HG02938 (cell line): ENCODE measurements at regions not wholly inside any gene's neighbourhood (a gene's known extent, or its start where the extent isn't known, plus 50 kb on each side); places are given as distances from the start of the nearest gene placed in this dataset.
"Not testable (repeated sequence)": the region's sequence is repeated elsewhere in the genome, so short reads cannot be mapped to it uniquely, and the experiment has no call there.

Experiments used
- ATAC-seq: cut with Tn5 transposase; IDR thresholded peaks from one replicate; pipeline ENCODE4 v1.9.1; 2021; ENCODE audit warnings: mild to moderate bottlenecking, moderate library complexity; ENCODE audit not compliant: unreplicated experiment

GRCh38 chr5:74388411-74388810 lies 252.1 kb downstream of the ENC1 start:
- not testable (repeated sequence) for ATAC-seq

GRCh38 chr5:74386571-74387334 lies 253.8 kb downstream of the ENC1 start:
- ATAC-seq: no peak

GRCh38 chr5:74384851-74385250 lies 255.7 kb downstream of the ENC1 start:
- ATAC-seq: no peak

- no peak for ATAC-seq
Observed at GRCh38 chr5:74382987-74383593, 257.4 kb downstream of the ENC1 start.

- no peak for ATAC-seq
Observed at GRCh38 chr5:74382123-74382855, 258.2 kb downstream of the ENC1 start.

- no peak for ATAC-seq
Observed at GRCh38 chr5:74380193-74380592, 260.3 kb downstream of the ENC1 start.

- no peak for ATAC-seq
Observed at GRCh38 chr5:74378464-74378863, 262.1 kb downstream of the ENC1 start.

GRCh38 chr5:74376187-74376586 lies 264.3 kb downstream of the ENC1 start:
- ATAC-seq: no peak

GRCh38 chr5:74375271-74375670 lies 265.3 kb downstream of the ENC1 start:
- no peak for ATAC-seq

GRCh38 chr5:74374656-74375055 lies 265.9 kb downstream of the ENC1 start:
- ATAC-seq: no peak

GRCh38 chr5:74373076-74373475 lies 267.5 kb downstream of the ENC1 start:
- ATAC-seq: no peak

GRCh38 chr5:74372502-74373064 lies 267.9 kb downstream of the ENC1 start:
- no peak for ATAC-seq

- no peak for ATAC-seq
Observed at GRCh38 chr5:74372051-74372450, 268.5 kb downstream of the ENC1 start.

GRCh38 chr5:74371621-74372020 lies 268.9 kb downstream of the ENC1 start:
- ATAC-seq: no peak

- no peak for ATAC-seq
Observed at GRCh38 chr5:74370168-74370567, 270.4 kb downstream of the ENC1 start.

- no peak for ATAC-seq
Observed at GRCh38 chr5:74369173-74369572, 271.4 kb downstream of the ENC1 start.

GRCh38 chr5:74367934-74368333 lies 272.6 kb downstream of the ENC1 start:
- no peak for ATAC-seq

- no peak for ATAC-seq
Observed at GRCh38 chr5:74367241-74367733, 273.2 kb downstream of the ENC1 start.

- no peak for ATAC-seq
Observed at GRCh38 chr5:74365723-74366122, 274.8 kb downstream of the ENC1 start.

- no peak for ATAC-seq
Observed at GRCh38 chr5:74364507-74364906, 276.0 kb downstream of the ENC1 start.

GRCh38 chr5:74363603-74364205 lies 276.8 kb downstream of the ENC1 start:
- no peak for ATAC-seq
